Nephron progenitor cell (in vitro differentiated cells): ENCODE measurements at regions not wholly inside any gene's neighbourhood (a gene's known extent, or its start where the extent isn't known, plus 50 kb on each side); places are given as distances from the start of the nearest gene placed in this dataset.

Experiments
- DNase-seq: peaks from one replicate; pipeline ENCODE4 v3.0.0; 2021
- H3K27ac Mint-ChIP-seq: 2 replicates; pipeline ENCODE4 v1.8.0; 2021; ENCODE audit warnings: mild to moderate bottlenecking, moderate library complexity, mixed read lengths
- H3K27me3 Mint-ChIP-seq: 2 replicates; pipeline ENCODE4 v1.8.0; 2021; ENCODE audit warnings: mild to moderate bottlenecking, low read depth, mixed read lengths; ENCODE audit not compliant: poor library complexity
- H3K36me3 Mint-ChIP-seq: 2 replicates; pipeline ENCODE4 v1.8.0; 2021; ENCODE audit warnings: low read depth, mixed read lengths
- H3K4me1 Mint-ChIP-seq: 2 replicates; pipeline ENCODE4 v1.8.0; 2021; ENCODE audit warnings: mixed read lengths
- H3K4me3 Mint-ChIP-seq: 2 replicates; pipeline ENCODE4 v1.8.0; 2021; ENCODE audit warnings: mild to moderate bottlenecking, moderate library complexity, mixed read lengths
- H3K9me3 Mint-ChIP-seq: 2 replicates; pipeline ENCODE4 v1.8.0; 2021; ENCODE audit warnings: mild to moderate bottlenecking, moderate library complexity, mixed read lengths
- TF ChIP-seq, protein P1 (sequence below): fragments of 200-600 bp; sonication (generic); IDR thresholded peaks from 2 replicates; pipeline ENCODE4 v1.5.0; 2021; ENCODE audit warnings: antibody characterized with exemption

- Mint-ChIP-seq H3K9me3 (peaks cover 22% of the 10 kb centered on the region), H3K36me3 (peaks cover 5% of the 10 kb centered on the region), H3K27me3 (peaks cover 7% of the 10 kb centered on the region), H3K27ac (no peak overlapping the region), H3K4me3 (no peak overlapping the region), H3K4me1 (no peaks in the 10 kb centered on the region)
- TF ChIP-seq, protein P1, sequence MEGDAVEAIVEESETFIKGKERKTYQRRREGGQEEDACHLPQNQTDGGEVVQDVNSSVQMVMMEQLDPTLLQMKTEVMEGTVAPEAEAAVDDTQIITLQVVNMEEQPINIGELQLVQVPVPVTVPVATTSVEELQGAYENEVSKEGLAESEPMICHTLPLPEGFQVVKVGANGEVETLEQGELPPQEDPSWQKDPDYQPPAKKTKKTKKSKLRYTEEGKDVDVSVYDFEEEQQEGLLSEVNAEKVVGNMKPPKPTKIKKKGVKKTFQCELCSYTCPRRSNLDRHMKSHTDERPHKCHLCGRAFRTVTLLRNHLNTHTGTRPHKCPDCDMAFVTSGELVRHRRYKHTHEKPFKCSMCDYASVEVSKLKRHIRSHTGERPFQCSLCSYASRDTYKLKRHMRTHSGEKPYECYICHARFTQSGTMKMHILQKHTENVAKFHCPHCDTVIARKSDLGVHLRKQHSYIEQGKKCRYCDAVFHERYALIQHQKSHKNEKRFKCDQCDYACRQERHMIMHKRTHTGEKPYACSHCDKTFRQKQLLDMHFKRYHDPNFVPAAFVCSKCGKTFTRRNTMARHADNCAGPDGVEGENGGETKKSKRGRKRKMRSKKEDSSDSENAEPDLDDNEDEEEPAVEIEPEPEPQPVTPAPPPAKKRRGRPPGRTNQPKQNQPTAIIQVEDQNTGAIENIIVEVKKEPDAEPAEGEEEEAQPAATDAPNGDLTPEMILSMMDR = no peak
- no peak for DNase-seq
These were observed 117.2 kb upstream of the KLF6 start for GRCh38 chr10:3902054-3902808.

DNA sequence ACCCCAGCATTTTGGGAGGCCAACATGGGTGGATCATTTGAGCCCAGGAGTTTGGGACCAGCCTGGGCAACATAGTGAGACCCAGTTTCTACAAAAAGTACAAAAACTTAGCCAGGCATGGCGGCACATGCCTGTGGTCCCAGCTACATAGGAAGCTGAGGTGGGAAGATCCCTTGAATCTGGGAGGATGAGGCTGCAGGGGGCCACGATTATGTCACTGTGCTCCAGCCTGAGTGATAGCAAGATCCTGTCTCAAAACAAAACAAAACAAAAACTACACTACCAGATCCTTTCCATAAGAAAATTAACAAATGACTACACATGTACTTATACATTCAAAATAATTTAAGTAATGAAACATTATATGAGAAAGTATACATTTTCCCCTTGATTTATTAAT lies 116.4 kb upstream of the KLF6 start:
- no peak for DNase-seq
- H3K4me3 Mint-ChIP-seq = no peak overlapping the region
- H3K9me3 Mint-ChIP-seq = peaks cover 19% of the 10 kb centered on the region
- no peak overlapping the region for H3K27ac Mint-ChIP-seq
- peaks cover 5% of the 10 kb centered on the region for H3K36me3 Mint-ChIP-seq
- TF ChIP-seq, protein P1 = no peak
- H3K4me1 Mint-ChIP-seq = no peaks in the 10 kb centered on the region
- H3K27me3 Mint-ChIP-seq = peaks cover 7% of the 10 kb centered on the region

DNA sequence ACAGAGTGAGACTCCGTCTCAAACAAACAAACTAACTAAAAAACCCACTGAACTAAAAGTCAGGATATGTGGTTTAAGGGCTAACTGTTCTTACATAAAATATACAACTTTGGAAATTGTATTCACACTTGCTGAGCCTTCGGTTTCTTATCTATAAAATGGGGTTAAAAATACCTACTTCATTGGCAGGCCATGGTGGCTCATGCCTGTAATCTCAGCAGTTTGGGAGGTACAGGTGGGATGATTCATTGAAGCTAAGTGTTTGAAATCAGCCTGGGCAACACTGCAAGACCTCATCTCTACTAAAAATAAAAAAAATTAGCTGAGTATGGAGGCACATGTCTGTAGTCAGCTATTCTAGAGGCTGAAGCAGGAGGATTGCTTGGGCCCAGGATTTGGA lies 115.4 kb upstream of the KLF6 start:
- Mint-ChIP-seq H3K4me1 (peaks cover 2% of the 10 kb centered on the region), H3K27ac (no peak overlapping the region), H3K27me3 (peaks cover 7% of the 10 kb centered on the region), H3K4me3 (no peak overlapping the region), H3K9me3 (peaks cover 10% of the 10 kb centered on the region), H3K36me3 (peaks cover 5% of the 10 kb centered on the region)
- TF ChIP-seq, protein P1 = no peak
- DNase-seq = no peak

- no peak overlapping the region for H3K4me3 Mint-ChIP-seq
- TF ChIP-seq, protein P1 = no peak
- no peak for DNase-seq
- H3K27ac Mint-ChIP-seq = no peak overlapping the region
- peaks cover 16% of the 10 kb centered on the region for H3K4me1 Mint-ChIP-seq
- no peaks in the 10 kb centered on the region for H3K36me3 Mint-ChIP-seq
- H3K9me3 Mint-ChIP-seq = no peaks in the 10 kb centered on the region
- H3K27me3 Mint-ChIP-seq = peaks cover under 1% of the 10 kb centered on the region
These were observed 113.8 kb upstream of the KLF6 start for GRCh38 chr10:3898821-3899220.

DNA sequence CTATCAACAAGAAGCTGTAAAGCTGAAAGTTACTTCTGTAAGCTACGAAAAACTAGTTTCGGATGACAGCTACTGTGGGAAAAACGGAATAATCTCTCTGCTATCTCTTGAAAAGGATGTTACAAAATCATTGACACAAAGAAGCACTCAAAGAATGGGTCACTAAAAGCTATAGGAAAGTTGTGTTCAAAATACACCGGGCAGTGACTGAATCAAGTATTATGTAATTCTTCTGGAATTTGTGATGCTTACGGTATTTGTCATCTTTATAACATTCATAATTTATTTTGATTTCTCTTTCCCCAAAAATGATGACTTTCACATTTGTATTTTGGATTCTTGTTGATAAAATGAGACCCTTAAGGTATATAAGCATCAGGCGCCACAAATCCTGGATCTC lies 112.1 kb upstream of the KLF6 start:
- Mint-ChIP-seq H3K27ac (no peak overlapping the region), H3K36me3 (no peaks in the 10 kb centered on the region), H3K4me1 (peaks cover 32% of the 10 kb centered on the region), H3K9me3 (no peaks in the 10 kb centered on the region), H3K4me3 (no peak overlapping the region), H3K27me3 (no peaks in the 10 kb centered on the region)
- TF ChIP-seq, protein P1 = no peak
- DNase-seq = no peak

DNA sequence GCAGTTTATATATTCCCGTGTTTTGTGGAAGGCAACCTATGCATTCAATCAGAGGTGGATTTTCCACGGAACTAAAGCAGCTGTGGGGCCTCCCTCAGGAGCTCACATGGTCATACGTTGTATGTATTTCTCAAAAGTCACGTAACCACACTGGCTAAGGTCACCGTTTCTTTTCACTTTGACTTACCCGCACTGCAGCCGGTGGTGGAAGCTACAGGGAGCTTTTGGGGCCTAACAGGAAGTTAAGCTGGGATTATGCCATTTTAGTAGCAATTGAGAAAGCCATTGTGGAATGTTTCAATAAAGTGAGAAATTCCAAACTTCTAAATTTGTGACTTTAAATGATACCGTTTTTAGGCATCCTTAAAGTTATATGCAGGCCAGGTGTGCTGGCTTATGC lies 111.2 kb upstream of the KLF6 start:
- TF ChIP-seq, protein P1 = no peak
- Mint-ChIP-seq H3K27ac (no peak overlapping the region), H3K4me3 (no peak overlapping the region), H3K9me3 (no peaks in the 10 kb centered on the region), H3K36me3 (no peaks in the 10 kb centered on the region), H3K27me3 (no peaks in the 10 kb centered on the region), H3K4me1 (peaks cover 36% of the 10 kb centered on the region)
- no peak for DNase-seq
